Type B pancreatic cell (in vitro differentiated cells): ENCODE measurements at regions not wholly inside any gene's neighbourhood (a gene's known extent, or its start where the extent isn't known, plus 50 kb on each side); places are given as distances from the start of the nearest gene placed in this dataset.
"Not testable (repeated sequence)": the region's sequence is repeated elsewhere in the genome, so short reads cannot be mapped to it uniquely, and the experiment has no call there.

ENCODE experiments used
- DNase-seq: peaks from one replicate; pipeline ENCODE4 v3.0.0; 2021; ENCODE audit warnings: mixed read lengths; ENCODE audit not compliant: unreplicated experiment; ENCODE audit errors: extremely low spot score
- H3K27ac Mint-ChIP-seq: 2 replicates; pipeline ENCODE4 v1.8.0; 2021; ENCODE audit warnings: mild to moderate bottlenecking, mixed read lengths
- H3K27me3 Mint-ChIP-seq: 2 replicates; pipeline ENCODE4 v1.8.0; 2021; ENCODE audit warnings: mixed read lengths
- H3K36me3 Mint-ChIP-seq: 2 replicates; pipeline ENCODE4 v1.8.0; 2021; ENCODE audit warnings: mixed read lengths
- H3K4me1 Mint-ChIP-seq: one replicate; pipeline ENCODE4 v1.8.0; 2021; ENCODE audit warnings: mixed read lengths; ENCODE audit not compliant: unreplicated experiment
- H3K4me3 Mint-ChIP-seq: 2 replicates; pipeline ENCODE4 v1.8.0; 2021; ENCODE audit warnings: mild to moderate bottlenecking, mixed read lengths
- H3K9me3 Mint-ChIP-seq: 2 replicates; pipeline ENCODE4 v1.8.0; 2021; ENCODE audit warnings: mixed read lengths
- CTCF ChIP-seq: fragments of 200-600 bp; sonication (generic); conservative IDR thresholded peaks from 2 replicates; pipeline ENCODE4 v1.5.0; 2021; ENCODE audit warnings: antibody characterized with exemption, mild to moderate bottlenecking

- Mint-ChIP-seq H3K36me3 (no peaks in the 10 kb centered on the region), H3K4me1 (peaks cover 18% of the 10 kb centered on the region), H3K27me3 (peaks cover 3% of the 10 kb centered on the region), H3K4me3 (no peak overlapping the region), H3K27ac (no peak overlapping the region), H3K9me3 (peaks cover 7% of the 10 kb centered on the region)
- TF ChIP-seq CTCF = peak; percentile 48
- no peak for DNase-seq
Measured at GRCh38 chr3:72655723-72656122, 192.5 kb downstream of the SHQ1 start.

GRCh38 chr3:72655131-72655551 is 193.1 kb downstream of the SHQ1 start:
- no peaks in the 10 kb centered on the region for H3K36me3 Mint-ChIP-seq
- peak overlapping the region; percentile 56 for H3K4me3 Mint-ChIP-seq
- H3K9me3 Mint-ChIP-seq = peaks cover 9% of the 10 kb centered on the region
- peaks cover 17% of the 10 kb centered on the region for H3K4me1 Mint-ChIP-seq
- no peak overlapping the region for H3K27ac Mint-ChIP-seq
- H3K27me3 Mint-ChIP-seq = peaks cover 3% of the 10 kb centered on the region
- no peak for TF ChIP-seq CTCF
- DNase-seq = no peak

- Mint-ChIP-seq H3K4me3 (no peak overlapping the region), H3K27ac (no peak overlapping the region), H3K9me3 (peaks cover 16% of the 10 kb centered on the region), H3K4me1 (peaks cover 7% of the 10 kb centered on the region), H3K27me3 (peaks cover 7% of the 10 kb centered on the region), H3K36me3 (no peaks in the 10 kb centered on the region)
- TF ChIP-seq CTCF = no peak
- no peak for DNase-seq
Measured at GRCh38 chr3:72652395-72652794, 195.8 kb downstream of the SHQ1 start.

GRCh38 chr3:72651498-72651897 is 196.7 kb downstream of the SHQ1 start:
- DNase-seq = no peak
- no peak overlapping the region for H3K27ac Mint-ChIP-seq
- no peak overlapping the region for H3K4me3 Mint-ChIP-seq
- peaks cover 6% of the 10 kb centered on the region for H3K4me1 Mint-ChIP-seq
- peaks cover 7% of the 10 kb centered on the region for H3K27me3 Mint-ChIP-seq
- H3K9me3 Mint-ChIP-seq = peaks cover 16% of the 10 kb centered on the region
- TF ChIP-seq CTCF = no peak
- H3K36me3 Mint-ChIP-seq = no peaks in the 10 kb centered on the region

GRCh38 chr3:72646263-72646662 is 202.0 kb downstream of the SHQ1 start:
- DNase-seq = no peak
- Mint-ChIP-seq H3K36me3 (no peaks in the 10 kb centered on the region), H3K27ac (no peak overlapping the region), H3K9me3 (peaks cover 20% of the 10 kb centered on the region), H3K4me3 (no peak overlapping the region), H3K27me3 (peaks cover 4% of the 10 kb centered on the region), H3K4me1 (no peaks in the 10 kb centered on the region)
- no peak for TF ChIP-seq CTCF

GRCh38 chr3:72643635-72644034 is 204.6 kb downstream of the SHQ1 start:
- H3K27ac Mint-ChIP-seq, H3K4me1 Mint-ChIP-seq, H3K36me3 Mint-ChIP-seq, DNase-seq, H3K4me3 Mint-ChIP-seq, H3K27me3 Mint-ChIP-seq, H3K9me3 Mint-ChIP-seq: not testable (repeated sequence)
